ENCODE measurements at regions not wholly inside any gene's neighbourhood (a gene's known extent, or its start where the extent isn't known, plus 50 kb on each side); places are given as distances from the start of the nearest gene placed in this dataset.

DNA sequence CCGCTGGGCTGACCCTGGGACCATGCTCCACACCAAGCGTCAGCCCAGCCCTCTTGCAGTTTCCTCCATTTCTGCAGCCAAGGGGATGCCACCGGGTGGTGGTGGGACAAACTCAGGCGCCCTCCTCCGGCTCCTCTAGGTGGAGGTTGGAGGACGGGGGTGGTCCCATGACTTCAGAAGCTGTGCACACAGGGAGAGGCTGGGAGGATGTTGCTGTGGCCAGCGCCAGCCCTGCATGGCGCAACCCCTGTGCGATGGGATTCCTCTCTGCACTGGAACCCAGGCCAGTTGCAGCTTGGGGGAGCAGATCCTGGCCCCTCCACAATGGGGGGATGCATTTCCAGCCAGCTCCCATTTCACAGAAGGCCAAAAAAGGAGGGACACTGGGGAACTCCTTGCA is 246.5 kb downstream of the C16orf95 start:
- H3K36me3 ChIP-seq (ENCODE audit: control insufficient read depth, insufficient read depth, low read length), result no peaks in the 10 kb centered on the region
- DNase-seq (ENCODE audit: low read depth in 2 of 2), result no peak
- no peak overlapping the region for H3K27ac ChIP-seq (ENCODE audit: insufficient read depth, low read length)
- no peaks in the 10 kb centered on the region for H3K9me3 ChIP-seq (ENCODE audit: control insufficient read depth, insufficient read depth, low read depth, low read length)
- peaks cover 6% of the 10 kb centered on the region for H3K27me3 ChIP-seq (ENCODE audit: control insufficient read depth, insufficient read depth, low read length)
- no peaks in the 10 kb centered on the region for H3K79me2 ChIP-seq (ENCODE audit: control insufficient read depth, insufficient read depth, low read length)
- no peak overlapping the region for H2AFZ ChIP-seq (ENCODE audit: low read length)
- H3K4me2 ChIP-seq (ENCODE audit: extremely low read depth, insufficient read depth, low read length), result no peak overlapping the region
- H3K9ac ChIP-seq (ENCODE audit: insufficient read depth, low read length), result no peak overlapping the region
- no peak overlapping the region for H3K4me3 ChIP-seq (replicated peaks in 1 of 4; ENCODE audit: control extremely low read depth in 1 of 4, insufficient read depth in 1 of 4, low read depth in 3 of 4, low read length in 4 of 4)
- TF ChIP-seq, protein P1, sequence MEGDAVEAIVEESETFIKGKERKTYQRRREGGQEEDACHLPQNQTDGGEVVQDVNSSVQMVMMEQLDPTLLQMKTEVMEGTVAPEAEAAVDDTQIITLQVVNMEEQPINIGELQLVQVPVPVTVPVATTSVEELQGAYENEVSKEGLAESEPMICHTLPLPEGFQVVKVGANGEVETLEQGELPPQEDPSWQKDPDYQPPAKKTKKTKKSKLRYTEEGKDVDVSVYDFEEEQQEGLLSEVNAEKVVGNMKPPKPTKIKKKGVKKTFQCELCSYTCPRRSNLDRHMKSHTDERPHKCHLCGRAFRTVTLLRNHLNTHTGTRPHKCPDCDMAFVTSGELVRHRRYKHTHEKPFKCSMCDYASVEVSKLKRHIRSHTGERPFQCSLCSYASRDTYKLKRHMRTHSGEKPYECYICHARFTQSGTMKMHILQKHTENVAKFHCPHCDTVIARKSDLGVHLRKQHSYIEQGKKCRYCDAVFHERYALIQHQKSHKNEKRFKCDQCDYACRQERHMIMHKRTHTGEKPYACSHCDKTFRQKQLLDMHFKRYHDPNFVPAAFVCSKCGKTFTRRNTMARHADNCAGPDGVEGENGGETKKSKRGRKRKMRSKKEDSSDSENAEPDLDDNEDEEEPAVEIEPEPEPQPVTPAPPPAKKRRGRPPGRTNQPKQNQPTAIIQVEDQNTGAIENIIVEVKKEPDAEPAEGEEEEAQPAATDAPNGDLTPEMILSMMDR (conservative IDR thresholded peaks at IDR 0.05 in 1 of 2, IDR thresholded peaks at IDR 0.05 in 1 of 2; ENCODE audit: low read depth in 1 of 2, low read length in 2 of 2), result no peak
- no peak for TF ChIP-seq EZH2 (IDR thresholded peaks at IDR 0.05; ENCODE audit: low read length, missing control alignments)
- H3K4me1 ChIP-seq (ENCODE audit: control insufficient read depth, extremely low read depth, insufficient read depth, low read length), result no peaks in the 10 kb centered on the region
- H4K20me1 ChIP-seq (ENCODE audit: control insufficient read depth, extremely low read depth, insufficient read depth, low read length), result no peaks in the 10 kb centered on the region

DNA sequence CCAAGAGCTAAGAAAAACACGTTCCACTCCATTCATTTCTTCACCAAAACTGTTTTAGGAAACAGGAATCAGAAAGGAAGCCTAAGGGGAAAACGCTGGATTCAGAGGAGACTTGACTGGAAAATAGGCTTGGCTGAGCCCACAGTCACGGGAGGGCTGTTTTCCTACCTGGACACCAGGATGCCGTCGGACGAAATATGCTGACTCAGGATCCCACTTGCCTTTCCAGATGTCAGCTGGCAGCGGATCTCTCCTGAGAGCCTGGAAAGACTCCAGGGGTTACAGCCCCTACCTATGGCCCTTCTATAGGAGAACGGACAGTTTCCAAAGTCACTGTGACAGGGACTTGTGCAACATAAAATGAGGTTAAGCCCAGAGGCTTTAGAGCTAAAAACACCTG is 245.1 kb downstream of the C16orf95 start:
- Histone ChIP-seq H3K27ac (ENCODE audit: insufficient read depth, low read length) (no peak overlapping the region), H3K27me3 (ENCODE audit: control insufficient read depth, insufficient read depth, low read length) (peaks cover 6% of the 10 kb centered on the region), H3K9ac (ENCODE audit: insufficient read depth, low read length) (no peak overlapping the region), H3K79me2 (ENCODE audit: control insufficient read depth, insufficient read depth, low read length) (no peaks in the 10 kb centered on the region), H4K20me1 (ENCODE audit: control insufficient read depth, extremely low read depth, insufficient read depth, low read length) (no peaks in the 10 kb centered on the region), H3K4me1 (ENCODE audit: control insufficient read depth, extremely low read depth, insufficient read depth, low read length) (no peaks in the 10 kb centered on the region), H3K4me3 (replicated peaks in 1 of 4; ENCODE audit: control extremely low read depth in 1 of 4, insufficient read depth in 1 of 4, low read depth in 3 of 4, low read length in 4 of 4) (no peak overlapping the region), H2AFZ (ENCODE audit: low read length) (no peak overlapping the region), H3K4me2 (ENCODE audit: extremely low read depth, insufficient read depth, low read length) (no peak overlapping the region), H3K9me3 (ENCODE audit: control insufficient read depth, insufficient read depth, low read depth, low read length) (no peaks in the 10 kb centered on the region), H3K36me3 (ENCODE audit: control insufficient read depth, insufficient read depth, low read length) (no peaks in the 10 kb centered on the region)
- no peak for DNase-seq (ENCODE audit: low read depth in 2 of 2)
- TF ChIP-seq, protein P1 (conservative IDR thresholded peaks at IDR 0.05 in 1 of 2, IDR thresholded peaks at IDR 0.05 in 1 of 2; ENCODE audit: low read depth in 1 of 2, low read length in 2 of 2), result no peak
- no peak for TF ChIP-seq EZH2 (IDR thresholded peaks at IDR 0.05; ENCODE audit: low read length, missing control alignments)

DNA sequence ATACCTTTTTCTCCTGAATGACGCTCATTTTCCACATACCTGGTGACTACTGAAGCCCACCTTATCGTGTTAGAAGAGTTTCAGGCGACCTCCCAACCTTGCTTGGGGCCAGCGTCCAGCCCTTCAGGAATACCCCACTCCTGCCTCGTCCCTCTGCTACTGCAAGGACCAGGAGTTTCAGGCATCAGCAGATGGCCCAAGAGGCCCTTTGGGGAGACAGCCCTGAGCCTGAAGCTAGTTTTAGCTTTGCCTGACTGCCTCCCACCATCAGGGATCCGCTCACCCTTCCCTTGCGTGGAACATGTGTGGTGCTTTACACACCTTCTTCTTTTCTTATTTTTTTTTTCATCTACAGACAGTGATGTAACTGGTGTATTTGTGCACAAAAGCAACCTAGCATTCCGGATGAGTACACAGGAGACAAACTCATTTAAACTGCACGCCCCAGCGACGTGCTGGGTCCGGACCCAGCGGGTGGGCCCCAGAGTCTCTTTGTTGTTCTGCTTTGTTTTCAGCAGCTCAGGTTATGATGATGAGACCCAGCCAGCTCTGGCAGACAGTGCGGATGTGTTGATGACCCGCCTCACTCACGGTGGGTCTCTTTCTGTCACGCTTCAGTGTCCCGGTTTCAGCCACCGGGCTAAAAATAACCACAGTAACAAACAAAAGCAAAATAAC is 242.4 kb downstream of the C16orf95 start:
- Histone ChIP-seq H3K27me3 (ENCODE audit: control insufficient read depth, insufficient read depth, low read length) (peaks cover 6% of the 10 kb centered on the region), H3K9ac (ENCODE audit: insufficient read depth, low read length) (no peak overlapping the region), H3K79me2 (ENCODE audit: control insufficient read depth, insufficient read depth, low read length) (no peaks in the 10 kb centered on the region), H3K4me2 (ENCODE audit: extremely low read depth, insufficient read depth, low read length) (no peak overlapping the region), H3K27ac (ENCODE audit: insufficient read depth, low read length) (no peak overlapping the region), H3K36me3 (ENCODE audit: control insufficient read depth, insufficient read depth, low read length) (no peaks in the 10 kb centered on the region), H3K4me1 (ENCODE audit: control insufficient read depth, extremely low read depth, insufficient read depth, low read length) (no peaks in the 10 kb centered on the region), H3K9me3 (ENCODE audit: control insufficient read depth, insufficient read depth, low read depth, low read length) (no peaks in the 10 kb centered on the region), H3K4me3 (replicated peaks in 1 of 4; ENCODE audit: control extremely low read depth in 1 of 4, insufficient read depth in 1 of 4, low read depth in 3 of 4, low read length in 4 of 4) (no peak overlapping the region), H4K20me1 (ENCODE audit: control insufficient read depth, extremely low read depth, insufficient read depth, low read length) (no peaks in the 10 kb centered on the region), H2AFZ (ENCODE audit: low read length) (no peak overlapping the region)
- TF ChIP-seq, protein P1 (conservative IDR thresholded peaks at IDR 0.05 in 1 of 2, IDR thresholded peaks at IDR 0.05 in 1 of 2; ENCODE audit: low read depth in 1 of 2, low read length in 2 of 2), result no peak
- TF ChIP-seq EZH2 (IDR thresholded peaks at IDR 0.05; ENCODE audit: low read length, missing control alignments), result no peak
- DNase-seq (ENCODE audit: low read depth in 2 of 2), result no peak
